ENCODE measurements at regions not wholly inside any gene's neighbourhood (a gene's known extent, or its start where the extent isn't known, plus 50 kb on each side); places are given as distances from the start of the nearest gene placed in this dataset.

GRCh38 chr9:108271236-108271635 lies 584.5 kb downstream of the ACTL7B start:
- no peak for TF ChIP-seq CTCF (IDR thresholded peaks at IDR 0.05; ENCODE audit: unreplicated experiment)
- peaks cover 30% of the 10 kb centered on the region for H3K4me1 Mint-ChIP-seq (ENCODE audit: insufficient read depth, unreplicated experiment)
- no peaks in the 10 kb centered on the region for H3K9me3 Mint-ChIP-seq (ENCODE audit: unreplicated experiment)
- H3K4me3 Mint-ChIP-seq (ENCODE audit: unreplicated experiment) = no peak overlapping the region
- BruUV-seq (replicated peaks) = no TSS peak
- H3K27me3 Mint-ChIP-seq (ENCODE audit: insufficient read depth, unreplicated experiment) = no peaks in the 10 kb centered on the region
- intact Hi-C loops (cut with micrococcal nuclease) = loop anchor here (5.0 kb wide), 2 partner anchors 401 to 534 kb away; no protein-coding TSS in a partner anchor
- CTCF ChIA-PET = interaction anchor here (0.7 to 3.5 kb wide), 7 partner anchors 10 to 523 kb away, joined by 3 to 16 read pairs (median 3); no protein-coding TSS in a partner anchor
- H3K36me3 Mint-ChIP-seq (ENCODE audit: insufficient read depth, unreplicated experiment) = no peaks in the 10 kb centered on the region
- peak overlapping the region; percentile 93 for H3K27ac Mint-ChIP-seq (ENCODE audit: low read depth, unreplicated experiment)
- POLR2A ChIA-PET = interaction anchor here (1.0 to 2.8 kb wide), 4 partner anchors 9 to 782 kb away, joined by 3 to 24 read pairs (median 8); partner anchors contain the start of gene KLF4
- DNase-seq (ENCODE audit: unreplicated experiment) = no peak

- no peak for DNase-seq (ENCODE audit: unreplicated experiment)
- TF ChIP-seq CTCF (IDR thresholded peaks at IDR 0.05; ENCODE audit: unreplicated experiment) = no peak
- Mint-ChIP-seq H3K4me1 (ENCODE audit: insufficient read depth, unreplicated experiment) (peaks cover 30% of the 10 kb centered on the region), H3K9me3 (ENCODE audit: unreplicated experiment) (no peaks in the 10 kb centered on the region), H3K36me3 (ENCODE audit: insufficient read depth, unreplicated experiment) (no peaks in the 10 kb centered on the region), H3K27ac (ENCODE audit: low read depth, unreplicated experiment) (peak overlapping the region; percentile 35), H3K4me3 (ENCODE audit: unreplicated experiment) (no peak overlapping the region), H3K27me3 (ENCODE audit: insufficient read depth, unreplicated experiment) (no peaks in the 10 kb centered on the region)
- BruUV-seq (replicated peaks) = no TSS peak
- POLR2A ChIA-PET = interaction anchor here (1.1 to 2.8 kb wide), 3 partner anchors 9 to 782 kb away, joined by 3 to 24 read pairs (median 13); partner anchors contain the start of gene KLF4
- CTCF ChIA-PET = interaction anchor here (0.6 to 3.5 kb wide), 5 partner anchors 9 to 527 kb away, joined by 3 to 16 read pairs (median 4); no protein-coding TSS in a partner anchor
- intact Hi-C loops (cut with micrococcal nuclease) = loop anchor here (5.0 kb wide), 2 partner anchors 402 to 533 kb away; no protein-coding TSS in a partner anchor
Measured at GRCh38 chr9:108270561-108270960, 585.2 kb downstream of the ACTL7B start.

GRCh38 chr9:108270051-108270450 lies 585.7 kb downstream of the ACTL7B start:
- H3K27me3 Mint-ChIP-seq (ENCODE audit: insufficient read depth, unreplicated experiment) = no peaks in the 10 kb centered on the region
- H3K9me3 Mint-ChIP-seq (ENCODE audit: unreplicated experiment) = no peaks in the 10 kb centered on the region
- POLR2A ChIA-PET = interaction anchor here (0.9 to 1.6 kb wide), 3 partner anchors 13 to 217 kb away, joined by 3 read pairs; no protein-coding TSS in a partner anchor
- no peak overlapping the region for H3K4me3 Mint-ChIP-seq (ENCODE audit: unreplicated experiment)
- H3K36me3 Mint-ChIP-seq (ENCODE audit: insufficient read depth, unreplicated experiment) = no peaks in the 10 kb centered on the region
- no TSS peak for BruUV-seq (replicated peaks)
- intact Hi-C loops (cut with micrococcal nuclease) = loop anchor here (5.0 kb wide), 2 partner anchors 402 to 533 kb away; no protein-coding TSS in a partner anchor
- no peak for TF ChIP-seq CTCF (IDR thresholded peaks at IDR 0.05; ENCODE audit: unreplicated experiment)
- peaks cover 30% of the 10 kb centered on the region for H3K4me1 Mint-ChIP-seq (ENCODE audit: insufficient read depth, unreplicated experiment)
- peak overlapping the region; percentile 35 for H3K27ac Mint-ChIP-seq (ENCODE audit: low read depth, unreplicated experiment)
- CTCF ChIA-PET = interaction anchor here (0.5 to 1.3 kb wide), 9 partner anchors 9 to 600 kb away, joined by 3 to 5 read pairs (median 4); no protein-coding TSS in a partner anchor
- DNase-seq (ENCODE audit: unreplicated experiment) = no peak

- no TSS peak for BruUV-seq (replicated peaks)
- no peak for DNase-seq (ENCODE audit: unreplicated experiment)
- H3K4me3 Mint-ChIP-seq (ENCODE audit: unreplicated experiment) = no peak overlapping the region
- intact Hi-C loops (cut with micrococcal nuclease) = no loop called here
- no peaks in the 10 kb centered on the region for H3K27me3 Mint-ChIP-seq (ENCODE audit: insufficient read depth, unreplicated experiment)
- no peaks in the 10 kb centered on the region for H3K36me3 Mint-ChIP-seq (ENCODE audit: insufficient read depth, unreplicated experiment)
- CTCF ChIA-PET = interaction anchor here (0.6 to 1.1 kb wide), 5 partner anchors 9 to 369 kb away, joined by 3 to 5 read pairs (median 4); no protein-coding TSS in a partner anchor
- POLR2A ChIA-PET = interaction anchor here (0.7 to 1.6 kb wide), 6 partner anchors 10 to 545 kb away, joined by 3 read pairs; no protein-coding TSS in a partner anchor
- no peaks in the 10 kb centered on the region for H3K9me3 Mint-ChIP-seq (ENCODE audit: unreplicated experiment)
- peaks cover 27% of the 10 kb centered on the region for H3K4me1 Mint-ChIP-seq (ENCODE audit: insufficient read depth, unreplicated experiment)
- no peak overlapping the region for H3K27ac Mint-ChIP-seq (ENCODE audit: low read depth, unreplicated experiment)
- no peak for TF ChIP-seq CTCF (IDR thresholded peaks at IDR 0.05; ENCODE audit: unreplicated experiment)
Measured at GRCh38 chr9:108269371-108269770, 586.4 kb downstream of the ACTL7B start.
